ENCODE measurements at regions not wholly inside any gene's neighbourhood (a gene's known extent, or its start where the extent isn't known, plus 50 kb on each side); places are given as distances from the start of the nearest gene placed in this dataset.

DNA sequence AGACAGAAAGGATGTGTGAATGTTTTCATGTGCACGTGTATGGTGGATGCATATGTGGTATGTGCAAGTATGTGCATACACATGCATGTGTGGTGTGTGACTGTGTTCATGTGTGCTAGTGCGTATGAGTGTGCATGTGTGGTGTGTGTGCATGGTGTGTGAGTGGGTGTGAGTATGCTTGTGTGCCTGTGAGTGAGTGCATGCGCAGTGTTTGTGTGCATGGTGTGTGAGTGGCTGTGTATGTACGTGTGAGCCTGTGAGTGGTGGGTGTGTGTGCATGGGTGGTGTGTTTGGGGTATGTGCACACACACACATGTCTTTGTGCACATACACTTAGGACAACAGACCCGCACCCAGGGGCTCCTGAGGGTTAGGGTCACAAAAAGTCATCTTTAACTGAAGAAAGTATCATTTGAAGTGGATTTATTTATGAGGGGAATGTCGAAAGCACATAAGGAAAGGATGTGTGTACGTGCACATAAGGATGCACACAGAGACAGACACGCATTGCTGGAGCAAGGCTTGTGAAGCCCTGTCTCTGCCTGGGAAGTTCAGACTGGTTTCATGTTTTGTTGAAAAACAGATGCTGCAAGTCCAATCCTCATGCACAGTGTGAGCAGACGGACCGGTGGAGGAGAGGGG is 237.0 kb downstream of the SYK start:
- TF ChIP-seq, protein P1, sequence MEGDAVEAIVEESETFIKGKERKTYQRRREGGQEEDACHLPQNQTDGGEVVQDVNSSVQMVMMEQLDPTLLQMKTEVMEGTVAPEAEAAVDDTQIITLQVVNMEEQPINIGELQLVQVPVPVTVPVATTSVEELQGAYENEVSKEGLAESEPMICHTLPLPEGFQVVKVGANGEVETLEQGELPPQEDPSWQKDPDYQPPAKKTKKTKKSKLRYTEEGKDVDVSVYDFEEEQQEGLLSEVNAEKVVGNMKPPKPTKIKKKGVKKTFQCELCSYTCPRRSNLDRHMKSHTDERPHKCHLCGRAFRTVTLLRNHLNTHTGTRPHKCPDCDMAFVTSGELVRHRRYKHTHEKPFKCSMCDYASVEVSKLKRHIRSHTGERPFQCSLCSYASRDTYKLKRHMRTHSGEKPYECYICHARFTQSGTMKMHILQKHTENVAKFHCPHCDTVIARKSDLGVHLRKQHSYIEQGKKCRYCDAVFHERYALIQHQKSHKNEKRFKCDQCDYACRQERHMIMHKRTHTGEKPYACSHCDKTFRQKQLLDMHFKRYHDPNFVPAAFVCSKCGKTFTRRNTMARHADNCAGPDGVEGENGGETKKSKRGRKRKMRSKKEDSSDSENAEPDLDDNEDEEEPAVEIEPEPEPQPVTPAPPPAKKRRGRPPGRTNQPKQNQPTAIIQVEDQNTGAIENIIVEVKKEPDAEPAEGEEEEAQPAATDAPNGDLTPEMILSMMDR (IDR thresholded peaks at IDR 0.05; ENCODE audit: low read depth, low read length) = no peak
- H3K4me3 ChIP-seq (replicated peaks in 1 of 2; ENCODE audit: low read depth in 2 of 2, low read length in 2 of 2) = no peak overlapping the region
- DNase-seq (ENCODE audit: low read depth in 2 of 2) = no peak

DNA sequence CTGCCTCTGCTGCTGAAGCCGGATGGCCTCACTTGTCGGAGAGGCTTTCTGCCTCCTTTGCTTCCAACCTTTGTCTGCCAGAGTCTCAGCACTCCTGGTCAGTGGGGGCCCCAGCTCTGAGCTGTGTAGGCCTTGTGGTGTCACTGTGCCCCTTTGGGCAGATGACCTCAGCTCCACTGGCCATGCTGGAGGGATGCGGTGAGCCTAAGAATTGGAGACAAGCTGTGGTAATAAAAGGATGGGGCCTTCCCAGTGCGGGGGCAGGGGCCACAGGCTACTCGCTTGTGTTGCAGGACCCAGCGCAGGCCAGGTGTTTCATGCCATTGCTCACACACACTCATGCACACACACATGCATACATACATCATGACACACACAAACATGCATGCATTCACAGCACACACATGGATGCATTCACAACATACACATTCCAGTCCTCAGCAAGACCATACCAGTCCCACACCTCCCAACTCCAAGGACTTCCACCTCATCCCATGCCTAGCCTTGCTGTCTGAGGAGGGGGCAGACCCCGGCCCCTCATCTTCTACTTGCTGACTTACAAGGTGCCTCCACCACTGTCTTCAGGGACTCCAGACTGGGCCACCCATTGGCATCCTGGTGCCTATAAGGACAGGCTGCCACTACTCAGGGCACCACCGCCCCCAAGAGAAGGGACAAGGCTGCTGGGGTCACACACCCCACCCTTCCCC is 237.7 kb downstream of the SYK start:
- DNase-seq (ENCODE audit: low read depth in 2 of 2) = no peak
- TF ChIP-seq, protein P1 (IDR thresholded peaks at IDR 0.05; ENCODE audit: low read depth, low read length) = no peak
- no peak overlapping the region for H3K4me3 ChIP-seq (replicated peaks in 1 of 2; ENCODE audit: low read depth in 2 of 2, low read length in 2 of 2)

DNA sequence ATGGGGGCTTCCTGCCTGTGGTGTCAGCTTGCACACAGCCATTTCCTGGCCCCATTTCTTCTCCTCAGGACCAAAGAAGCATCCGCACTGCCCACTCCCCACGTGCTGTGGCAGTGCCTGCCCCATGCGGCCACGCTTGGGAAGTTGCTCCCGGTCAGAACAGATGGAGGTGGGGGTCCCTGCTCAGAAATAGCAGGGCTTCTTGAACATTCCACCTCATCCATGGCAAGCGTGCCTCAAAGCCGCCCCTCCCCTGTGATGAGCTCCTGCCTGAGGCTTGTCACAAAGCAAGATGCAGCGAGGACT is 238.2 kb downstream of the SYK start:
- H3K4me3 ChIP-seq (replicated peaks in 1 of 2; ENCODE audit: low read depth in 2 of 2, low read length in 2 of 2) = no peak overlapping the region
- TF ChIP-seq, protein P1 (IDR thresholded peaks at IDR 0.05; ENCODE audit: low read depth, low read length) = no peak
- DNase-seq (ENCODE audit: low read depth in 2 of 2) = no peak

DNA sequence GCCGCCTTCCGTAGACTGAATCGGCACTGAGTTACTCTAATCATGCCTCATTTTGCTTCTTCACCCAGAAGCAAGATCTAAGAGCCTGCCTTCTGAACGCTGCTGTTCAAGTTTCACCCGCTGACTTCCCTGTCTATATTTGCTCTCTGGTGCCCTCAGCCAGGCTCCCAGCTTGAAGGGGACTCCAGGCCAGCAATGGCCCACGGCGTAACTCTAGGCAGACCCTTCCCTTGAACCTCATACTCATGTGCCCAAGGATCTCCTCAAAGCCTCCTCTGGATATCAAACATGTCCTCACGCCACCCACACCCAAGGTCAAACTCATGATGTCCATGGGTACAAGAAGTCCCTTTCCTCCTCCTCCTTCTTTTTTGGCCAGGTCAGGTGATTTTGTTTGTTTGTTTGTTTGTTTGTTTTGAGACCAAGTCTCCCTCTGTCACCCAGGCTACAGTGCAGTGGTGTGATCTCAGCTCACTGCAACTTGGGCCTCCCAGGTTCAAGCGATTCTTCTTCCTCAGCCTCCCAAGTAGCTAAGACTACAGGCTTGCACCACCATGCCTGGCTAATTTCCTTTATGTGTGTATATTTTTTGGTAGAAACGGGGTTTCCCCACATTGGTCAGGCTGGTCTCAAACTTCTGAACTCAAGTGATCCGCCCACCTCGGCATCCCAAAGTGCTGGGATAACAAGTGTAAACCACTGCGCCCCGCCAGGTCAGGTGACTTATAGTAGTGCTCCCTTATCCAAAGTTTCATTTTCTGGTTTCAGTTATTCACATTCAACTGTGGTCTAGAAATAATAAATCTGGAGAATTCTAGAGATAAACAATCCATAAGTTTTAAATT is 239.0 kb downstream of the SYK start:
- DNase-seq (ENCODE audit: low read depth in 2 of 2) = no peak
- no peak overlapping the region for H3K4me3 ChIP-seq (replicated peaks in 1 of 2; ENCODE audit: low read depth in 2 of 2, low read length in 2 of 2)
- TF ChIP-seq, protein P1 (IDR thresholded peaks at IDR 0.05; ENCODE audit: low read depth, low read length) = no peak

DNA sequence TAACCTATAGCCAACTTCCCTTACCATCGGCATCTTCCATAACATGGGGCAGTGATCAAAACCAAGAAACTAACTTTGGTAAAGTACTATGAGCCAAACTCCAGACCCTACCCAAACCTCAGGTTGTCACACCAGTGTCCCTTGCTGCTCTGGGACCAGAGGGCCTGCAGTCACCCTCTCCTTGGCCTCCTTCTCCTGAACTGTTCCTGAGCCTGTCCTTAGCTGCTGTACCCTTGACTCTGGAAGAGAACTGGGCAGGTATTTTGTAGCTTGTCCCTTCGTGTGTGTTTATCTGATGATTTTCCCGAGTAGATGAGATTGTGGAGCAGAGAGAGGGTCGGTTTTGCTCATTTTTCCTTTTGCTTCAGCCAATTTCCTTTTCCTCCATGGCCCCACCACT is 240.4 kb downstream of the SYK start:
- no peak for DNase-seq (ENCODE audit: low read depth in 2 of 2)

DNA sequence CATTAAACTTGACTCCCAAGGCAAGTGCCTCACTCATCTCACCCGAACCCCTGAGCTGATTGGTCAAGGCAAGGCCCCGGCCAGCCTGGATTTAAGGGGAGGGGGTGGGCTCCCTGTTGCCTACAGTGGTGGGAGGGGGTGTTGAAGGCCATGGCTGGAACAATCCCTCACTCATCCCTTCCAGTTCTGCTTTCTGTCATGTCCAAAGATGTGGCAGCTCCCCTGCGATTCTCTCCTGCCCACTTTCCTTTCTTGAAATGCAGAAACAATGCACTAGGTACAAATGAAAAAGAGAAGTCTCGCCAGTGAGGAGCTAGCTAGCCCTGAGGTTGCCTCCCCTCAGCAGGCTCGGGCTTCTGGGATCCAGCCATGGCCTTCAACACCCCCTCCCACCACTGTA is 240.9 kb downstream of the SYK start:
- no peak overlapping the region for H3K4me3 ChIP-seq (replicated peaks in 1 of 2; ENCODE audit: low read depth in 2 of 2, low read length in 2 of 2)
- DNase-seq (ENCODE audit: low read depth in 2 of 2) = no peak
- TF ChIP-seq, protein P1 (IDR thresholded peaks at IDR 0.05; ENCODE audit: low read depth, low read length) = no peak

More for the DNA sequence above, 240.4 kb downstream of the SYK start:
- TF ChIP-seq, protein P1 (IDR thresholded peaks at IDR 0.05; ENCODE audit: low read depth, low read length) = no peak
- no peak overlapping the region for H3K4me3 ChIP-seq (replicated peaks in 1 of 2; ENCODE audit: low read depth in 2 of 2, low read length in 2 of 2)
